ENCODE measurements at regions not wholly inside any gene's neighbourhood (a gene's known extent, or its start where the extent isn't known, plus 50 kb on each side); places are given as distances from the start of the nearest gene placed in this dataset.

GRCh38 chr1:227445092-227445674 lies 118.2 kb upstream of the ZNF678 start:
- peaks cover 57 to 62% (median 59%) of the 10 kb centered on the region in 3 donors for H3K27me3 Mint-ChIP-seq
- H3K4me1 Mint-ChIP-seq: no peaks in the 10 kb centered on the region
- ATAC-seq (ENCODE audit: low read depth in 2 of 2): no peak
- no peak for DNase-seq
- peaks cover 0 to 2% (median 0%) of the 10 kb centered on the region in 7 donors for H3K9me3 Mint-ChIP-seq
- no peak overlapping the region for H3K27ac Mint-ChIP-seq
- H3K36me3 Mint-ChIP-seq: peaks cover 0 to 9% of the 10 kb centered on the region in 2 donors
- H3K4me3 Mint-ChIP-seq: no peak overlapping the region

- peaks cover 4 to 6% (median 4%) of the 10 kb centered on the region in 3 donors for H3K4me1 Mint-ChIP-seq
- no peak overlapping the region for H3K4me3 Mint-ChIP-seq
- no peak for ATAC-seq (ENCODE audit: low read depth in 2 of 2)
- H3K36me3 Mint-ChIP-seq: no peaks in the 10 kb centered on the region
- H3K9me3 Mint-ChIP-seq: no peaks in the 10 kb centered on the region
- H3K27ac Mint-ChIP-seq: no peak overlapping the region
- H3K27me3 Mint-ChIP-seq: peaks cover 47 to 64% (median 50%) of the 10 kb centered on the region in 3 donors
- DNase-seq: no peak
Measured at GRCh38 chr1:227440182-227440581, 121.9 kb upstream of the CDC42BPA start.

- H3K4me3 Mint-ChIP-seq: no peak overlapping the region
- peaks cover 38 to 56% (median 50%) of the 10 kb centered on the region in 3 donors for H3K27me3 Mint-ChIP-seq
- ATAC-seq (ENCODE audit: low read depth in 2 of 2) (peak in 1 of 2 donors; percentile 44), DNase-seq (peak; percentile 4)
- no peaks in the 10 kb centered on the region for H3K36me3 Mint-ChIP-seq
- peaks cover 4 to 6% (median 4%) of the 10 kb centered on the region in 3 donors for H3K4me1 Mint-ChIP-seq
- H3K27ac Mint-ChIP-seq: no peak overlapping the region
- no peaks in the 10 kb centered on the region for H3K9me3 Mint-ChIP-seq
Measured at GRCh38 chr1:227437495-227438008, 119.3 kb upstream of the CDC42BPA start.

- Mint-ChIP-seq H3K4me3 (no peak overlapping the region), H3K9me3 (no peaks in the 10 kb centered on the region), H3K27me3 (peaks cover 22 to 46% (median 45%) of the 10 kb centered on the region in 3 donors), H3K36me3 (no peaks in the 10 kb centered on the region), H3K4me1 (peaks cover 4 to 6% (median 4%) of the 10 kb centered on the region in 3 donors), H3K27ac (no peak overlapping the region)
- no peak for DNase-seq
- no peak for ATAC-seq (ENCODE audit: low read depth in 2 of 2)
Measured at GRCh38 chr1:227434808-227435444, 116.6 kb upstream of the CDC42BPA start.

- Mint-ChIP-seq H3K36me3 (no peaks in the 10 kb centered on the region), H3K4me3 (no peak overlapping the region), H3K4me1 (peaks cover 4 to 6% (median 4%) of the 10 kb centered on the region in 3 donors), H3K9me3 (no peaks in the 10 kb centered on the region), H3K27ac (peak overlapping the region in 1 of 6 donors; percentile 82), H3K27me3 (peaks cover 23 to 45% (median 44%) of the 10 kb centered on the region in 3 donors)
- ATAC-seq (ENCODE audit: low read depth in 2 of 2) (no peak), DNase-seq (no peak)
Measured at GRCh38 chr1:227433663-227434341, 115.5 kb upstream of the CDC42BPA start.

- H3K27me3 Mint-ChIP-seq: peaks cover 16 to 37% (median 36%) of the 10 kb centered on the region in 3 donors
- H3K4me3 Mint-ChIP-seq: no peak overlapping the region
- ATAC-seq (ENCODE audit: low read depth in 2 of 2) (no peak), DNase-seq (no peak)
- H3K36me3 Mint-ChIP-seq: no peaks in the 10 kb centered on the region
- peaks cover 4 to 6% (median 4%) of the 10 kb centered on the region in 3 donors for H3K4me1 Mint-ChIP-seq
- H3K9me3 Mint-ChIP-seq: no peaks in the 10 kb centered on the region
- H3K27ac Mint-ChIP-seq: no peak overlapping the region
Measured at GRCh38 chr1:227432981-227433380, 114.7 kb upstream of the CDC42BPA start.

- peaks cover 10 to 31% (median 29%) of the 10 kb centered on the region in 3 donors for H3K27me3 Mint-ChIP-seq
- H3K36me3 Mint-ChIP-seq: no peaks in the 10 kb centered on the region
- ATAC-seq (ENCODE audit: low read depth in 2 of 2): no peak
- peak overlapping the region in 1 of 8 donors; percentile 29 for H3K4me3 Mint-ChIP-seq
- no peak for DNase-seq
- H3K27ac Mint-ChIP-seq: no peak overlapping the region
- no peaks in the 10 kb centered on the region for H3K9me3 Mint-ChIP-seq
- H3K4me1 Mint-ChIP-seq: peaks cover 2 to 4% (median 3%) of the 10 kb centered on the region in 3 donors
Measured at GRCh38 chr1:227432181-227432535, 113.9 kb upstream of the CDC42BPA start.

GRCh38 chr1:227429447-227430359 lies 111.4 kb upstream of the CDC42BPA start:
- no peak for DNase-seq
- Mint-ChIP-seq H3K4me1 (no peaks in the 10 kb centered on the region), H3K27ac (no peak overlapping the region), H3K36me3 (no peaks in the 10 kb centered on the region), H3K4me3 (no peak overlapping the region), H3K27me3 (peaks cover 11 to 25% (median 17%) of the 10 kb centered on the region in 3 donors), H3K9me3 (peaks cover 0 to 1% (median 0%) of the 10 kb centered on the region in 7 donors)
- no peak for ATAC-seq (ENCODE audit: low read depth in 2 of 2)

- DNase-seq (no peak), ATAC-seq (ENCODE audit: low read depth in 2 of 2) (no peak)
- Mint-ChIP-seq H3K9me3 (peaks cover 0 to 1% (median 0%) of the 10 kb centered on the region in 7 donors), H3K27me3 (peaks cover 7 to 32% (median 21%) of the 10 kb centered on the region in 3 donors), H3K27ac (no peak overlapping the region), H3K36me3 (no peaks in the 10 kb centered on the region), H3K4me1 (no peaks in the 10 kb centered on the region), H3K4me3 (no peak overlapping the region)
Measured at GRCh38 chr1:227428803-227429202, 110.5 kb upstream of the CDC42BPA start.

GRCh38 chr1:227427411-227427810 lies 109.1 kb upstream of the CDC42BPA start:
- Mint-ChIP-seq H3K36me3 (no peaks in the 10 kb centered on the region), H3K4me3 (no peak overlapping the region), H3K27ac (no peak overlapping the region), H3K27me3 (peaks cover 7 to 32% (median 22%) of the 10 kb centered on the region in 3 donors), H3K4me1 (no peaks in the 10 kb centered on the region), H3K9me3 (peaks cover 0 to 1% (median 0%) of the 10 kb centered on the region in 7 donors)
- DNase-seq (no peak), ATAC-seq (ENCODE audit: low read depth in 2 of 2) (no peak)

GRCh38 chr1:227424953-227425352 lies 106.7 kb upstream of the CDC42BPA start:
- H3K27me3 Mint-ChIP-seq: peaks cover 10 to 42% (median 30%) of the 10 kb centered on the region in 3 donors
- peaks cover 0 to 1% (median 0%) of the 10 kb centered on the region in 7 donors for H3K9me3 Mint-ChIP-seq

GRCh38 chr1:227424159-227424680 lies 105.9 kb upstream of the CDC42BPA start:
- peaks cover 0 to 1% (median 0%) of the 10 kb centered on the region in 7 donors for H3K9me3 Mint-ChIP-seq
- no peak for ATAC-seq (ENCODE audit: low read depth in 2 of 2)
- no peaks in the 10 kb centered on the region for H3K4me1 Mint-ChIP-seq
- H3K36me3 Mint-ChIP-seq: no peaks in the 10 kb centered on the region
- H3K27ac Mint-ChIP-seq: peak overlapping the region in 1 of 6 donors; percentile 22
- H3K4me3 Mint-ChIP-seq: no peak overlapping the region
- DNase-seq: no peak
- H3K27me3 Mint-ChIP-seq: peaks cover 10 to 44% (median 28%) of the 10 kb centered on the region in 3 donors

More at GRCh38 chr1:227424953-227425352, 106.7 kb upstream of the CDC42BPA start:
- DNase-seq (no peak), ATAC-seq (ENCODE audit: low read depth in 2 of 2) (no peak)
- Mint-ChIP-seq H3K4me1 (no peaks in the 10 kb centered on the region), H3K36me3 (no peaks in the 10 kb centered on the region), H3K4me3 (no peak overlapping the region), H3K27ac (no peak overlapping the region)
